IMR-90 (cell line): ENCODE measurements at regions not wholly inside any gene's neighbourhood (a gene's known extent, or its start where the extent isn't known, plus 50 kb on each side); places are given as distances from the start of the nearest gene placed in this dataset.

Experiments
- ATAC-seq: fragments of 200-7000 bp; cut with Tn5 transposase; 2 replicates; pipeline ENCODE4 v1.9.1; 2020; ENCODE audit warnings: low read depth, mild to moderate bottlenecking, moderate library complexity
- BruUV-seq: library from RNA; stranded (reverse); fragments of 400-500 nt; replicated peaks from 2 replicates; lab custom pipeline; 2021; lab: Mats Ljungman, UMichigan
- CTCF ChIA-PET: fragments of 300-600 bp; formaldehyde crosslinking; extraction: SDS; loops from one replicate; lab custom pipeline; 2021; ENCODE audit warnings: antibody characterized with exemption; lab: Yijun Ruan, JAX
- POLR2A ChIA-PET: fragments of 300-600 bp; sonication (Branson Sonifier 250); formaldehyde crosslinking; loops from one replicate; lab custom pipeline; 2022; ENCODE audit warnings: antibody characterized with exemption; ENCODE audit not compliant: unreplicated experiment; lab: Charles Lee
- DNase-seq: peaks from one replicate; pipeline ENCODE4 v3.0.0; 2013
- H2AFZ ChIP-seq: replicated peaks from 2 replicates; pipeline ENCODE3; 2013; ENCODE audit warnings: low read length, mild to moderate bottlenecking; ENCODE audit not compliant: poor library complexity
- H2AK5ac ChIP-seq: 2 replicates; pipeline ENCODE4 v1.6.1; 2013; ENCODE audit warnings: low read depth, low read length, inconsistent platforms
- H2AK9ac ChIP-seq: replicated peaks from 2 replicates; pipeline ENCODE3; 2013; ENCODE audit warnings: mild to moderate bottlenecking, low read depth, low read length, moderate library complexity; ENCODE audit not compliant: poor library complexity
- H2BK120ac ChIP-seq: 2 replicates; pipeline ENCODE4 v1.6.1; 2013; ENCODE audit warnings: low read depth, low read length, inconsistent platforms
- H2BK15ac ChIP-seq: 3 replicates; pipeline ENCODE4 v1.6.1; 2013; ENCODE audit warnings: low read depth, low read length, inconsistent platforms
- H2BK20ac ChIP-seq: 2 replicates; pipeline ENCODE4 v1.6.1; 2013; ENCODE audit warnings: low read depth, mild to moderate bottlenecking, inconsistent platforms, low read length, moderate library complexity
- H2BK5ac ChIP-seq: 2 replicates; pipeline ENCODE4 v1.6.1; 2013; ENCODE audit warnings: mild to moderate bottlenecking, low read depth, low read length, inconsistent platforms; ENCODE audit not compliant: poor library complexity, severe bottlenecking
- H3K14ac ChIP-seq: replicated peaks from 2 replicates; pipeline ENCODE4 v1.6.1; 2013; ENCODE audit warnings: low read depth, low read length, inconsistent platforms
- H3K18ac ChIP-seq: 2 replicates; pipeline ENCODE4 v1.6.1; 2013; ENCODE audit warnings: low read depth, low read length, control low read depth
- H3K23ac ChIP-seq: 2 replicates; pipeline ENCODE4 v1.6.1; 2013; ENCODE audit warnings: low read depth, low read length, inconsistent platforms
- H3K27ac ChIP-seq: 2 replicates; pipeline ENCODE4 v1.5.1; 2013; ENCODE audit warnings: mild to moderate bottlenecking, control low read depth, low read length; ENCODE audit not compliant: insufficient read depth
- H3K27me3 ChIP-seq: 2 replicates; pipeline ENCODE4 v1.6.1; 2013; ENCODE audit warnings: low read length; ENCODE audit not compliant: control insufficient read depth, insufficient read depth
- H3K36me3 ChIP-seq: 2 replicates; pipeline ENCODE4 v1.6.1; 2013; ENCODE audit warnings: low read length, mixed read lengths; ENCODE audit not compliant: control insufficient read depth, insufficient read depth
- H3K4ac ChIP-seq: 2 replicates; pipeline ENCODE4 v1.6.1; 2013; ENCODE audit warnings: low read depth, low read length, inconsistent platforms
- H3K4me1 ChIP-seq: 2 replicates; pipeline ENCODE4 v1.6.1; 2013; ENCODE audit warnings: low read length, mixed read lengths; ENCODE audit not compliant: control insufficient read depth, insufficient read depth
- H3K4me2 ChIP-seq: 2 replicates; pipeline ENCODE4 v1.6.1; 2013; ENCODE audit warnings: low read depth, mild to moderate bottlenecking, control low read depth, low read length, moderate library complexity
- H3K4me3 ChIP-seq: 2 replicates; pipeline ENCODE4 v1.5.1; 2013; ENCODE audit warnings: low read depth, mild to moderate bottlenecking, control low read depth, low read length, moderate library complexity; ENCODE audit not compliant: insufficient read depth
- H3K56ac ChIP-seq: 2 replicates; pipeline ENCODE4 v1.6.1; 2013; ENCODE audit warnings: low read length, inconsistent platforms; ENCODE audit not compliant: insufficient read depth; ENCODE audit errors: extremely low read depth
- H3K79me1 ChIP-seq, 2 experiments: 2 replicates each; pipeline ENCODE4 v1.6.1; 2013; ENCODE audit warnings: low read length in 2 of 2, inconsistent platforms in 1 of 2, low read depth in 1 of 2
- H3K9ac ChIP-seq: 2 replicates; pipeline ENCODE4 v1.6.1; 2013; ENCODE audit warnings: low read depth, low read length, control low read depth
- H3K9me1 ChIP-seq: 2 replicates; pipeline ENCODE4 v1.6.1; 2013; ENCODE audit warnings: low read length, inconsistent platforms; ENCODE audit not compliant: insufficient read depth
- H3K9me3 ChIP-seq: 2 replicates; pipeline ENCODE4 v1.6.1; 2013; ENCODE audit warnings: low read length; ENCODE audit not compliant: control insufficient read depth, insufficient read depth
- H4K20me1 ChIP-seq: 2 replicates; pipeline ENCODE4 v1.6.1; 2013; ENCODE audit warnings: low read length, inconsistent platforms; ENCODE audit not compliant: insufficient read depth
- H4K5ac ChIP-seq: 2 replicates; pipeline ENCODE4 v1.6.1; 2013; ENCODE audit warnings: mild to moderate bottlenecking, low read depth, low read length, control low read depth
- H4K8ac ChIP-seq, 2 experiments: 2 replicates each; pipeline ENCODE4 v1.6.1; 2013; ENCODE audit warnings: low read depth in 2 of 2, low read length in 2 of 2, control low read depth in 1 of 2, inconsistent platforms in 1 of 2
- H4K91ac ChIP-seq: 2 replicates; pipeline ENCODE4 v1.6.1; 2013; ENCODE audit warnings: low read depth, low read length, inconsistent platforms; ENCODE audit not compliant: insufficient read depth
- BHLHE40 ChIP-seq: fragments of 150-350 bp; IDR thresholded peaks from 2 replicates; pipeline ENCODE4 v1.6.1; 2016; ENCODE audit warnings: mild to moderate bottlenecking, low read depth, low read length
- CEBPB ChIP-seq: IDR thresholded peaks from 2 replicates; pipeline ENCODE4 v1.6.1; 2012; ENCODE audit warnings: low read depth, low read length, improper control_type of control experiment
- CHD1 ChIP-seq: IDR thresholded peaks from 2 replicates; pipeline ENCODE4 v1.6.1; 2012; ENCODE audit warnings: low read depth, low read length, improper control_type of control experiment
- CTCF ChIP-seq: conservative IDR thresholded peaks from 2 replicates; pipeline ENCODE4 v1.5.1; 2012; ENCODE audit warnings: mild to moderate bottlenecking, low read depth, low read length, improper control_type of control experiment
- ELK1 ChIP-seq: fragments of 150-350 bp; IDR thresholded peaks from 2 replicates; pipeline ENCODE4 v1.6.1; 2016; ENCODE audit warnings: low read depth, mild to moderate bottlenecking, low read length, moderate library complexity, borderline replicate concordance
- FOS ChIP-seq: fragments of 150-350 bp; IDR thresholded peaks from 2 replicates; pipeline ENCODE4 v1.6.1; 2016; ENCODE audit warnings: low read depth, low read length
- MAFK ChIP-seq: IDR thresholded peaks from 2 replicates; pipeline ENCODE4 v1.6.1; 2012; ENCODE audit warnings: low read depth, low read length, improper control_type of control experiment
- MAZ ChIP-seq: IDR thresholded peaks from 2 replicates; pipeline ENCODE4 v1.6.1; 2012; ENCODE audit warnings: low read depth, mild to moderate bottlenecking, low read length, improper control_type of control experiment, moderate library complexity, borderline replicate concordance
- MXI1 ChIP-seq: IDR thresholded peaks from 2 replicates; pipeline ENCODE4 v1.6.1; 2012; ENCODE audit warnings: low read depth, mild to moderate bottlenecking, low read length, moderate library complexity, borderline replicate concordance
- NFE2L2 ChIP-seq: fragments of 150-350 bp; IDR thresholded peaks from 2 replicates; pipeline ENCODE4 v1.6.1; 2016; ENCODE audit warnings: low read depth, mild to moderate bottlenecking, low read length
- POLR2A ChIP-seq: IDR thresholded peaks from 2 replicates; pipeline ENCODE4 v1.6.1; 2012; ENCODE audit warnings: mild to moderate bottlenecking, low read depth, low read length
- RAD21 ChIP-seq: IDR thresholded peaks from 2 replicates; pipeline ENCODE4 v1.6.1; 2012; ENCODE audit warnings: low read length, improper control_type of control experiment
- RCOR1 ChIP-seq: IDR thresholded peaks from 2 replicates; pipeline ENCODE4 v1.6.1; 2012; ENCODE audit warnings: mild to moderate bottlenecking, low read length, improper control_type of control experiment; ENCODE audit not compliant: insufficient replicate concordance
- RFX5 ChIP-seq: IDR thresholded peaks from 2 replicates; pipeline ENCODE4 v1.8.0; 2012; ENCODE audit warnings: low read depth, mild to moderate bottlenecking, low read length, moderate library complexity
- SMC3 ChIP-seq: fragments of 150-350 bp; IDR thresholded peaks from 2 replicates; pipeline ENCODE4 v1.6.1; 2016; ENCODE audit warnings: low read depth, mild to moderate bottlenecking, antibody characterized with exemption, low read length, moderate library complexity
- USF2 ChIP-seq: fragments of 150-350 bp; IDR thresholded peaks from 2 replicates; pipeline ENCODE4 v1.6.1; 2017; ENCODE audit warnings: mild to moderate bottlenecking, antibody characterized with exemption, low read length, low read depth
- WGBS, 2 experiments: methylation state at CpG; one replicate each; pipeline versions ENCODE4 v1.1.5 to v1.1.7; 2013; ENCODE audit warnings: missing lambda C conversion rate in 2 of 2; ENCODE audit not compliant: insufficient read length in 1 of 2; ENCODE audit errors: extremely low coverage in 2 of 2; 5-methylcytosine and 5-hydroxymethylcytosine counted together
- dilution Hi-C: fragments of 300-500 bp; cut with HindIII; formaldehyde crosslinking; loops from one replicate; pipeline ENCODE4 v1.14.3; 2018; ENCODE audit warnings: low sequenced_read_pairs; ENCODE audit not compliant: unreplicated experiment
- in situ Hi-C: fragments of 300-500 bp; cut with MboI; formaldehyde crosslinking; loops from 3 replicates; pipeline ENCODE4 v1.14.3; 2019; ENCODE audit warnings: low sequenced_read_pairs, inconsistent platforms, mixed read lengths
- intact Hi-C: fragments of 100-400 bp; cut with micrococcal nuclease; formaldehyde crosslinking; loops from 2 replicates; pipeline ENCODE4 v1.10.0; 2022

GRCh38 chr9:87443461-87443860 is 54.2 kb upstream of the DAPK1 start:
- no peak overlapping the region for H3K27ac ChIP-seq
- no peak overlapping the region for H3K18ac ChIP-seq
- no peak overlapping the region for H3K14ac ChIP-seq
- H3K4ac ChIP-seq: no peak overlapping the region
- no peak overlapping the region for H2AK9ac ChIP-seq
- dilution Hi-C loops: no loop called here
- no peaks in the 10 kb centered on the region for H3K9me1 ChIP-seq
- H2AK5ac ChIP-seq: no peak overlapping the region
- H4K91ac ChIP-seq: no peak overlapping the region
- no TSS peak for BruUV-seq
- H2BK5ac ChIP-seq: no peak overlapping the region
- H3K27me3 ChIP-seq: peaks cover under 1% of the 10 kb centered on the region; the same call in 1 of the 2 replicates
- H4K8ac ChIP-seq: no peak overlapping the region
- in situ Hi-C loops: no loop called here
- DNase-seq: no peak
- H3K56ac ChIP-seq: no peak overlapping the region
- H3K9me3 ChIP-seq: no peaks in the 10 kb centered on the region
- H3K23ac ChIP-seq: no peak overlapping the region
- H3K4me2 ChIP-seq: no peak overlapping the region
- ChIA-PET CTCF (no interaction called here), POLR2A (no interaction called here)
- TF ChIP-seq ELK1: no peak
- TF ChIP-seq RCOR1: no peak
- TF ChIP-seq BHLHE40: no peak
- no peak for TF ChIP-seq MXI1
- TF ChIP-seq RFX5: no peak
- no peak for TF ChIP-seq CTCF
- TF ChIP-seq FOS: no peak
- TF ChIP-seq NFE2L2: no peak
- no peak for TF ChIP-seq MAFK
- TF ChIP-seq SMC3: no peak
- no peak for TF ChIP-seq POLR2A
- no peak for TF ChIP-seq CEBPB
- TF ChIP-seq RAD21: no peak
- TF ChIP-seq CHD1: no peak
- TF ChIP-seq MAZ: no peak
- TF ChIP-seq USF2: no peak
- H2BK120ac ChIP-seq: no peak overlapping the region
- intact Hi-C loops: no loop called here
- no peak overlapping the region for H4K5ac ChIP-seq
- H3K4me1 ChIP-seq: no peaks in the 10 kb centered on the region
- no peak overlapping the region for H3K9ac ChIP-seq
- no peak overlapping the region for H3K4me3 ChIP-seq
- no CpG with 5 or more reads among the region's 3 CpGs for WGBS, 2 experiments
- no peak overlapping the region for H2BK20ac ChIP-seq
- no peaks in the 10 kb centered on the region for H3K36me3 ChIP-seq
- H2BK15ac ChIP-seq: no peak overlapping the region
- no peak overlapping the region for H2AFZ ChIP-seq
- ATAC-seq: no peak
- no peaks in the 10 kb centered on the region for H3K79me1 ChIP-seq
- no peaks in the 10 kb centered on the region for H4K20me1 ChIP-seq
